Heart left ventricle (tissue), 16 donors: ENCODE measurements at regions not wholly inside any gene's neighbourhood (a gene's known extent, or its start where the extent isn't known, plus 50 kb on each side); places are given as distances from the start of the nearest gene placed in this dataset.
A peak's percentile ranks its signal among the peaks of the same experiment; 100 is the strongest.
"Not testable (repeated sequence)": the region's sequence is repeated elsewhere in the genome, so short reads cannot be mapped to it uniquely, and the experiment has no call there.

Experiments used
- ATAC-seq, 4 donors: fragments of 200-7000 bp; cut with Tn5 transposase; one replicate each; pipeline ENCODE4 v1.9.1; 2020 to 2022; ENCODE audit warnings: moderate library complexity in 4 of 4, mild to moderate bottlenecking in 3 of 4, moderate number of reproducible peaks in 1 of 4
- DNase-seq, 5 donors: peaks; one replicate each; pipeline ENCODE4 v3.0.0-alpha.2; 2020
- H3K27ac ChIP-seq, 12 donors: fragments of 200-600 bp; sonication (generic) in 4 of 12; one replicate each; pipeline versions ENCODE4 v1.5.0 to v1.8.0; 2016 to 2022; ENCODE audit warnings: mild to moderate bottlenecking in 2 of 12
- H3K27me3 ChIP-seq, 9 donors: fragments of 200-600 bp; sonication (generic) in 2 of 9; one replicate each; pipeline versions ENCODE4 v1.5.1 to v1.8.0; 2016 to 2022; ENCODE audit warnings: mild to moderate bottlenecking in 3 of 9
- H3K36me3 ChIP-seq, 9 donors: fragments of 200-600 bp; sonication (generic) in 2 of 9; one replicate each; pipeline versions ENCODE4 v1.5.0 to v1.8.0; 2018 to 2022; ENCODE audit warnings: mild to moderate bottlenecking in 2 of 9
- H3K4me1 ChIP-seq, 12 donors: fragments of 200-600 bp; sonication (generic) in 4 of 12; one replicate each; pipeline versions ENCODE4 v1.5.0 to v1.8.0; 2016 to 2022; ENCODE audit warnings: mild to moderate bottlenecking in 3 of 12
- H3K4me3 ChIP-seq, 12 donors: fragments of 200-600 bp; sonication (generic) in 4 of 12; one replicate each; pipeline versions ENCODE4 v1.5.0 to v1.8.0; 2017 to 2022; ENCODE audit warnings: mild to moderate bottlenecking in 9 of 12, moderate library complexity in 4 of 12
- H3K9me3 ChIP-seq, 12 donors: fragments of 200-600 bp; sonication (generic) in 4 of 12; one replicate each; pipeline versions ENCODE4 v1.5.0 to v1.8.0; 2016 to 2022; ENCODE audit warnings: mild to moderate bottlenecking in 1 of 12
- CTCF ChIP-seq, 12 donors: fragments of 200-600 bp; sonication (generic) in 4 of 12; IDR thresholded peaks; one replicate each; pipeline versions ENCODE4 v1.5.0 to v1.8.0; 2018 to 2022; ENCODE audit warnings: antibody characterized with exemption in 12 of 12, mild to moderate bottlenecking in 5 of 12
- POLR2A ChIP-seq, 2 donors: fragments of 450-650 bp; IDR thresholded peaks; one replicate each; pipeline ENCODE4 v1.6.1; 2017; ENCODE audit warnings: antibody characterized with exemption in 2 of 2, mild to moderate bottlenecking in 2 of 2, moderate library complexity in 2 of 2
- WGBS, 4 donors: extraction: QIAGEN DNeasy Blood & Tissue Kit in 2 of 4; methylation state at CpG; one replicate each; pipeline versions ENCODE4 v1.1.5 to v1.1.7; 2013 to 2018; 5-methylcytosine and 5-hydroxymethylcytosine counted together
- intact Hi-C, 10 donors: fragments of 100-400 bp; cut with DNase I; formaldehyde crosslinking; loops; one replicate each; pipeline versions ENCODE4 v1.11.1 to v1.14.2; 2022
- donor health status: ischemic (EF 13 %, LVEDD 7.1; RV severe dilation, severe dysfunction).
- donor health status: healthy with polysubstance abuse.
- donor health status: DM: no; HTN: yes; CAD: no.
- donor health status: DM: no; HTN: no; CAD: no.
- donor health status: ischemic (EF 25% LVEDD 6.9; RV normal size, moderate dysfunction).
- donor health status: ischemic (EF 25% LVEDD 5.7; RV mildly dilated, moderate dysfunction).
- donor health status: healthy.
- donor health status: DM: yes; HTN: yes; CAD: no.
- donor health status: ischemic (EF 35%, LVEDD 5.7; RV mildly dilated, moderate dysfunction).
- donor health status: nonischemic (EF 11% LVEDD 7.7; RV severe dilation, severe dysfunction).
- donor health status: DM: yes; HTN: yes; CAD: no.
- donor health status: PGD.
- donor health status: ischemic (EF 29% LVEDD 5.4; RV normal size, mild dysfunction).
- donor health status: nonischemic (EF 23%, LVEDD 6.1; RV moderate dilation, normal function).

- DNase-seq: no peak
- ATAC-seq: no peak
- Histone ChIP-seq H3K36me3 (no peaks in the 10 kb centered on the region), H3K4me3 (no peak overlapping the region), H3K27ac (no peak overlapping the region), H3K9me3 (peaks cover 0 to 5% (median 0%) of the 10 kb centered on the region in 12 donors), H3K4me1 (no peaks in the 10 kb centered on the region), H3K27me3 (no peaks in the 10 kb centered on the region)
- TF ChIP-seq POLR2A (IDR thresholded peaks at IDR 0.05) (no peak), CTCF (IDR thresholded peaks at IDR 0.05) (no peak)
- intact Hi-C loops: no loop called here
Measured at GRCh38 chr4:33940281-33940680, 2304.0 kb downstream of the ARAP2 start.

- WGBS, 4 donors: 78 to 84% (median 79%) methylated on average over 1 of the region's 1 CpG
- no peak overlapping the region for H3K27ac ChIP-seq
- intact Hi-C loops: no loop called here
- H3K9me3 ChIP-seq: peaks cover 0 to 5% (median 0%) of the 10 kb centered on the region in 12 donors
- H3K27me3 ChIP-seq: no peaks in the 10 kb centered on the region
- TF ChIP-seq CTCF (IDR thresholded peaks at IDR 0.05): no peak
- no peak for TF ChIP-seq POLR2A (IDR thresholded peaks at IDR 0.05)
- no peak overlapping the region for H3K4me3 ChIP-seq
- ATAC-seq (no peak), DNase-seq (no peak)
- no peaks in the 10 kb centered on the region for H3K36me3 ChIP-seq
- H3K4me1 ChIP-seq: no peaks in the 10 kb centered on the region
Measured at GRCh38 chr4:33941854-33942253, 2302.5 kb downstream of the ARAP2 start.

GRCh38 chr4:33948921-33949320 is 2295.4 kb downstream of the ARAP2 start:
- TF ChIP-seq POLR2A (IDR thresholded peaks at IDR 0.05) (no peak), CTCF (IDR thresholded peaks at IDR 0.05) (no peak)
- no peak for DNase-seq
- H3K36me3 ChIP-seq: no peaks in the 10 kb centered on the region
- H3K27ac ChIP-seq: no peak overlapping the region
- intact Hi-C loops: no loop called here
- H3K4me1 ChIP-seq: no peaks in the 10 kb centered on the region
- no peak for ATAC-seq
- H3K4me3 ChIP-seq: no peak overlapping the region
- H3K27me3 ChIP-seq: no peaks in the 10 kb centered on the region
- H3K9me3 ChIP-seq: peaks cover 0 to 6% (median 0%) of the 10 kb centered on the region in 12 donors

- H3K4me1 ChIP-seq, intact Hi-C loops, H3K4me3 ChIP-seq, ATAC-seq, H3K27me3 ChIP-seq, DNase-seq, H3K9me3 ChIP-seq, H3K27ac ChIP-seq, H3K36me3 ChIP-seq: not testable (repeated sequence)
- WGBS, 4 donors: 87 to 96% (median 92%) methylated on average over 4 of the region's 4 CpGs
Measured at GRCh38 chr4:33953848-33954247, 2290.5 kb downstream of the ARAP2 start.

- no peak for ATAC-seq
- intact Hi-C loops: no loop called here
- Histone ChIP-seq H3K9me3 (peaks cover 0 to 8% (median 0%) of the 10 kb centered on the region in 12 donors), H3K27ac (no peak overlapping the region), H3K27me3 (no peaks in the 10 kb centered on the region), H3K4me1 (no peaks in the 10 kb centered on the region), H3K4me3 (no peak overlapping the region), H3K36me3 (no peaks in the 10 kb centered on the region)
- DNase-seq: peak in 2 of 5 donors; percentile 15 to 52
- WGBS, 4 donors: 88 to 93% (median 90%) methylated on average over 9 to 10 of the region's 10 CpGs
- TF ChIP-seq CTCF (IDR thresholded peaks at IDR 0.05): no peak
- TF ChIP-seq POLR2A (IDR thresholded peaks at IDR 0.05): no peak
Measured at GRCh38 chr4:33954759-33955158, 2289.6 kb downstream of the ARAP2 start.
